ENCODE measurements at regions not wholly inside any gene's neighbourhood (a gene's known extent, or its start where the extent isn't known, plus 50 kb on each side); places are given as distances from the start of the nearest gene placed in this dataset.

DNA sequence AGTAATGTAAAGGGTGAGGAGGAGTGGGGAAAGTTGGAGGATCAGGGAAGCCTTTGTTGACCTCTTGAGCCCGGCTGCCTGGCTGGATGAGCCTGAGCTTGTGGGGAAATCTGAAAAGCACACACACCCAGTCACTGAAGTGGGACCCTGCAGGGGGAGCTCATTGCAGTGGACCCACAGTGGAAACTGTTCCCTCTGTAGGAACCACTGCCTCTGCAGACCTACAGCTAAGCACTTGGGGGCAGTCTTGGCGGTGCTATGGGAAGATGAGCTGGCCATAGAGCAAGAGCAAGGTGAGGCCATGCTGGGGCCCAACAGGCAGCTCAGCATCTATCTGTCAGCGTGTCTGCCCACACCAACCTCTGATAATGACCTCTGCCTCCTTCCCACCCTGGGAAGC is 294.8 kb downstream of the TSHZ3 start:
- Histone ChIP-seq H3K4me1 (ENCODE audit: insufficient read depth, low read length) (no peaks in the 10 kb centered on the region), H2BK5ac (ENCODE audit: insufficient read length, low read length) (no peak overlapping the region), H4K91ac (ENCODE audit: insufficient read length, low read depth, low read length) (no peak overlapping the region), H3K23me2 (ENCODE audit: insufficient read length, low read depth, low read length, poor library complexity, severe bottlenecking) (no peaks in the 10 kb centered on the region), H4K20me1 (ENCODE audit: control insufficient read depth, insufficient read depth, insufficient read length) (no peaks in the 10 kb centered on the region), H3K79me1 (ENCODE audit: insufficient read depth, low read depth, low read length, poor library complexity, severe bottlenecking) (no peaks in the 10 kb centered on the region), H3K4ac (ENCODE audit: low read depth, low read length) (no peak overlapping the region), H2AK5ac (ENCODE audit: insufficient read length, low read length) (no peak overlapping the region), H2BK120ac (ENCODE audit: low read depth, low read length, poor library complexity, severe bottlenecking) (no peak overlapping the region), H3T11ph (ENCODE audit: low read length) (no peak overlapping the region), H3K9me3 (ENCODE audit: control insufficient read depth, low read depth, low read length) (no peaks in the 10 kb centered on the region), H3K9ac (ENCODE audit: extremely low read depth, insufficient read length, low read length) (no peak overlapping the region), H3K18ac (ENCODE audit: insufficient read length, low read depth, low read length) (no peak overlapping the region), H3K14ac (ENCODE audit: insufficient read depth, low read length) (no peak overlapping the region), H2BK15ac (ENCODE audit: low read depth, low read length) (no peak overlapping the region), H3K79me2 (ENCODE audit: insufficient read depth, low read length) (no peaks in the 10 kb centered on the region), H4K8ac (replicated peaks; ENCODE audit: insufficient read length, low read depth, low read length) (no peak overlapping the region), H2BK12ac (ENCODE audit: insufficient read length, low read depth, low read length) (no peak overlapping the region), H2AFZ (ENCODE audit: low read length) (no peak overlapping the region), H3K27ac (ENCODE audit: insufficient read length, low read depth, low read length) (no peak overlapping the region), H4K5ac (ENCODE audit: insufficient read length, low read depth, low read length) (no peak overlapping the region), H3K23ac (ENCODE audit: insufficient read length, low read depth, low read length) (no peak overlapping the region), H3K27me3 (ENCODE audit: insufficient read depth, low read length) (no peaks in the 10 kb centered on the region), H3K4me2 (ENCODE audit: insufficient read depth, insufficient read length, low read length) (no peak overlapping the region), H3K56ac (ENCODE audit: insufficient read length, low read depth, low read length) (no peak overlapping the region), H2BK20ac (ENCODE audit: low read depth, low read length, poor library complexity, severe bottlenecking) (no peak overlapping the region)
- DNase-seq: peak; percentile 88
- peaks cover 0 to 1% (median 0%) of the 10 kb centered on the region in 3 experiments; a peak in 1 of 7 replicates for H3K36me3 Mint-ChIP-seq (ENCODE audit: insufficient read depth in 1 of 3, low read depth in 3 of 3)
- H3K27ac Mint-ChIP-seq: no peak overlapping the region
- WGBS (ENCODE audit: extremely low coverage, insufficient read length, low lambda C conversion rate): no CpG with 5 or more reads among the region's 3 CpGs
- peaks cover 11 to 12% of the 10 kb centered on the region in 2 experiments for H3K4me1 Mint-ChIP-seq
- no peak overlapping the region for H3K4me3 Mint-ChIP-seq
- peaks cover 0 to 2% of the 10 kb centered on the region in 2 experiments; a peak in 2 of 5 replicates for H3K9me3 Mint-ChIP-seq
- H3K27me3 Mint-ChIP-seq (ENCODE audit: low read depth): no peaks in the 10 kb centered on the region; the same call in 1 of the 2 replicates
- TF ChIP-seq, protein P1, sequence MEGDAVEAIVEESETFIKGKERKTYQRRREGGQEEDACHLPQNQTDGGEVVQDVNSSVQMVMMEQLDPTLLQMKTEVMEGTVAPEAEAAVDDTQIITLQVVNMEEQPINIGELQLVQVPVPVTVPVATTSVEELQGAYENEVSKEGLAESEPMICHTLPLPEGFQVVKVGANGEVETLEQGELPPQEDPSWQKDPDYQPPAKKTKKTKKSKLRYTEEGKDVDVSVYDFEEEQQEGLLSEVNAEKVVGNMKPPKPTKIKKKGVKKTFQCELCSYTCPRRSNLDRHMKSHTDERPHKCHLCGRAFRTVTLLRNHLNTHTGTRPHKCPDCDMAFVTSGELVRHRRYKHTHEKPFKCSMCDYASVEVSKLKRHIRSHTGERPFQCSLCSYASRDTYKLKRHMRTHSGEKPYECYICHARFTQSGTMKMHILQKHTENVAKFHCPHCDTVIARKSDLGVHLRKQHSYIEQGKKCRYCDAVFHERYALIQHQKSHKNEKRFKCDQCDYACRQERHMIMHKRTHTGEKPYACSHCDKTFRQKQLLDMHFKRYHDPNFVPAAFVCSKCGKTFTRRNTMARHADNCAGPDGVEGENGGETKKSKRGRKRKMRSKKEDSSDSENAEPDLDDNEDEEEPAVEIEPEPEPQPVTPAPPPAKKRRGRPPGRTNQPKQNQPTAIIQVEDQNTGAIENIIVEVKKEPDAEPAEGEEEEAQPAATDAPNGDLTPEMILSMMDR (conservative IDR thresholded peaks at IDR 0.05): peak; percentile 84

All from H9 (cell line).